GM12891 (cell line): ENCODE measurements at regions not wholly inside any gene's neighbourhood (a gene's known extent, or its start where the extent isn't known, plus 50 kb on each side); places are given as distances from the start of the nearest gene placed in this dataset.

Experiments
- PAX5 ChIP-seq: IDR thresholded peaks from 2 replicates; pipeline ENCODE4 v1.6.1; 2011; ENCODE audit warnings: low read length, moderate library complexity, mild to moderate bottlenecking; ENCODE audit not compliant: insufficient read depth, severe bottlenecking
- POLR2A ChIP-seq: IDR thresholded peaks from 2 replicates; pipeline ENCODE4 v1.6.1; 2011; ENCODE audit warnings: low read depth, low read length, control low read depth
- POLR2AphosphoS5 ChIP-seq: IDR thresholded peaks from 2 replicates; pipeline ENCODE4 v1.6.1; 2011; ENCODE audit warnings: low read depth, low read length, control low read depth
- TAF1 ChIP-seq: IDR thresholded peaks from 2 replicates; pipeline ENCODE4 v1.6.1; 2011; ENCODE audit warnings: low read depth, low read length, control low read depth

DNA sequence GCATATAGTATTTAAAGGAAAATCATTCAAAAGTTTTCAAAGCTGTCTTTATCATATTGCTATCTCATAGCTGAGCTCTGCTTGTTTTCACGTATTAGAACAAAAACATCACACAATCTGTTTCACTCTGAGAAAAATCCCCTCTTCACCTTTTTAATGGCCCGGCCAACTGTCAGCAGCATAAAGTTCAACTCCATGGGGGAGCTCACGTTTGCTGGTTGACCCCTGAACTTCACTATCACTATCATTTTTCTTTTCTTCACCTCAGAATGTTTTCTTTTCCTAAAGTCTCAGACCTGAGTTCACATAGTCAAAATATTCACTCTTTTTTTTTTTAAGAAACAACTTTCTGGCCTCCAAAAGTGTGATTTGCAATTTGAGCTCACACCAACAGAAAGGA is 374.4 kb upstream of the MARCKS start:
- TF ChIP-seq POLR2A (no peak), POLR2AphosphoS5 (no peak), TAF1 (no peak), PAX5 (no peak)
